SK-N-SH treated with all-trans-retinoic acid at 6 μM for 48 hours (cell line): ENCODE measurements at regions not wholly inside any gene's neighbourhood (a gene's known extent, or its start where the extent isn't known, plus 50 kb on each side); places are given as distances from the start of the nearest gene placed in this dataset.

Source experiments
- ISL1 ChIP-seq: fragments of 250-450 bp; sonication (Bioruptor Pico); IDR thresholded peaks from 2 replicates; pipeline ENCODE4 v2.1.2; 2022; ENCODE audit warnings: mild to moderate bottlenecking, moderate library complexity
- ZFP3 ChIP-seq: fragments of 250-450 bp; sonication (Bioruptor Pico); IDR thresholded peaks from 2 replicates; pipeline ENCODE4 v1.5.0; 2020; ENCODE audit warnings: mild to moderate bottlenecking, moderate library complexity
- ZNF70 ChIP-seq: fragments of 450-650 bp; formaldehyde crosslinking; IDR thresholded peaks from 2 replicates; pipeline ENCODE4 v1.5.0; 2020; ENCODE audit warnings: mild to moderate bottlenecking, moderate library complexity
- ZNF8 ChIP-seq: fragments of 450-650 bp; formaldehyde crosslinking; IDR thresholded peaks from 2 replicates; pipeline ENCODE4 v1.5.0; 2020; ENCODE audit warnings: mild to moderate bottlenecking, moderate library complexity
- TF ChIP-seq, protein P1 (sequence below): fragments of 250-450 bp; sonication (Bioruptor Pico); IDR thresholded peaks from 2 replicates; pipeline ENCODE4 v1.8.0; 2020; ENCODE audit warnings: mild to moderate bottlenecking, moderate library complexity, borderline replicate concordance
- TF ChIP-seq, protein P2 (sequence below): fragments of 250-450 bp; sonication (Bioruptor Pico); IDR thresholded peaks from 2 replicates; pipeline ENCODE4 v1.5.1; 2020; ENCODE audit warnings: low read depth, mild to moderate bottlenecking, moderate library complexity
- TF ChIP-seq, protein P3 (sequence below): fragments of 250-450 bp; sonication (Bioruptor Pico); IDR thresholded peaks from 2 replicates; pipeline ENCODE4 v1.8.0; 2021; ENCODE audit warnings: low read depth, mild to moderate bottlenecking, moderate library complexity, borderline replicate concordance

DNA sequence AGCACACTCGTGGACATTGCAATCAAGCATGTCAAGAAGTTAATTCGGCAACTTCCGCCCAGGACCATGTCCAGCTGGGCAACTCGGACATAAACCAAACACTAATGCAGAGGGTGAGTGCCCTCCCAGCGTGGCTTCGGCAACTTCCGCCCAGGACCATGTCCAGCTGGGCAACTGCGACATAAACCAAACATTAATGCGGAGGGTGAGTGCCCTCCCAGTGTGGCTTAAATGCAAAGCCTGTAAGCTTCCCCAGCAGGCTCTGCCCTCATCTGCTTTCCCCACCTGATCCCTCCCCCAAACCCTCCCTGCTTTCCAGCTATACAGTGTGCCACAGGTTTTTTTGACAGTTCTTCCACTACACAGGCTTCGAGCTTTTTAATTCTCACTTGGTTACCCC, 143.4 kb downstream of the PXDC1 start:
- TF ChIP-seq, protein P1, sequence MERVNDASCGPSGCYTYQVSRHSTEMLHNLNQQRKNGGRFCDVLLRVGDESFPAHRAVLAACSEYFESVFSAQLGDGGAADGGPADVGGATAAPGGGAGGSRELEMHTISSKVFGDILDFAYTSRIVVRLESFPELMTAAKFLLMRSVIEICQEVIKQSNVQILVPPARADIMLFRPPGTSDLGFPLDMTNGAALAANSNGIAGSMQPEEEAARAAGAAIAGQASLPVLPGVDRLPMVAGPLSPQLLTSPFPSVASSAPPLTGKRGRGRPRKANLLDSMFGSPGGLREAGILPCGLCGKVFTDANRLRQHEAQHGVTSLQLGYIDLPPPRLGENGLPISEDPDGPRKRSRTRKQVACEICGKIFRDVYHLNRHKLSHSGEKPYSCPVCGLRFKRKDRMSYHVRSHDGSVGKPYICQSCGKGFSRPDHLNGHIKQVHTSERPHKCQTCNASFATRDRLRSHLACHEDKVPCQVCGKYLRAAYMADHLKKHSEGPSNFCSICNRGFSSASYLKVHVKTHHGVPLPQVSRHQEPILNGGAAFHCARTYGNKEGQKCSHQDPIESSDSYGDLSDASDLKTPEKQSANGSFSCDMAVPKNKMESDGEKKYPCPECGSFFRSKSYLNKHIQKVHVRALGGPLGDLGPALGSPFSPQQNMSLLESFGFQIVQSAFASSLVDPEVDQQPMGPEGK (CRISPR knock-in tag), result no peak
- TF ChIP-seq, protein P2, sequence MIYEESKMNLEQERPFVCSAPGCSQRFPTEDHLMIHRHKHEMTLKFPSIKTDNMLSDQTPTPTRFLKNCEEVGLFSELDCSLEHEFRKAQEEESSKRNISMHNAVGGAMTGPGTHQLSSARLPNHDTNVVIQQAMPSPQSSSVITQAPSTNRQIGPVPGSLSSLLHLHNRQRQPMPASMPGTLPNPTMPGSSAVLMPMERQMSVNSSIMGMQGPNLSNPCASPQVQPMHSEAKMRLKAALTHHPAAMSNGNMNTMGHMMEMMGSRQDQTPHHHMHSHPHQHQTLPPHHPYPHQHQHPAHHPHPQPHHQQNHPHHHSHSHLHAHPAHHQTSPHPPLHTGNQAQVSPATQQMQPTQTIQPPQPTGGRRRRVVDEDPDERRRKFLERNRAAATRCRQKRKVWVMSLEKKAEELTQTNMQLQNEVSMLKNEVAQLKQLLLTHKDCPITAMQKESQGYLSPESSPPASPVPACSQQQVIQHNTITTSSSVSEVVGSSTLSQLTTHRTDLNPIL, result no peak
- TF ChIP-seq ZFP3 (CRISPR knock-in tag) (no peak), ZNF70 (CRISPR knock-in tag) (no peak), ZNF8 (no peak), ISL1 (no peak)
- TF ChIP-seq, protein P3, sequence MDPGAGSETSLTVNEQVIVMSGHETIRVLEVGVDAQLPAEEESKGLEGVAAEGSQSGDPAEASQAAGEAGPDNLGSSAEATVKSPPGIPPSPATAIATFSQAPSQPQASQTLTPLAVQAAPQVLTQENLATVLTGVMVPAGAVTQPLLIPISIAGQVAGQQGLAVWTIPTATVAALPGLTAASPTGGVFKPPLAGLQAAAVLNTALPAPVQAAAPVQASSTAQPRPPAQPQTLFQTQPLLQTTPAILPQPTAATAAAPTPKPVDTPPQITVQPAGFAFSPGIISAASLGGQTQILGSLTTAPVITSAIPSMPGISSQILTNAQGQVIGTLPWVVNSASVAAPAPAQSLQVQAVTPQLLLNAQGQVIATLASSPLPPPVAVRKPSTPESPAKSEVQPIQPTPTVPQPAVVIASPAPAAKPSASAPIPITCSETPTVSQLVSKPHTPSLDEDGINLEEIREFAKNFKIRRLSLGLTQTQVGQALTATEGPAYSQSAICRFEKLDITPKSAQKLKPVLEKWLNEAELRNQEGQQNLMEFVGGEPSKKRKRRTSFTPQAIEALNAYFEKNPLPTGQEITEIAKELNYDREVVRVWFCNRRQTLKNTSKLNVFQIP, result no peak
